Activated CD4-positive, alpha-beta memory T cell treated with anti-CD3 and anti-CD28 coated beads for 36 hours (primary cell): ENCODE measurements at regions not wholly inside any gene's neighbourhood (a gene's known extent, or its start where the extent isn't known, plus 50 kb on each side); places are given as distances from the start of the nearest gene placed in this dataset.

ENCODE experiments used
- CTCF ChIA-PET: fragments of 350-600 bp; sonication (Branson Sonifier 250); formaldehyde crosslinking; loops from one replicate; lab custom pipeline; 2021; ENCODE audit warnings: antibody characterized with exemption, inconsistent platforms; lab: Charles Lee
- POLR2A ChIA-PET: fragments of 350-600 bp; sonication (Branson Sonifier 250); formaldehyde crosslinking; loops from one replicate; lab custom pipeline; 2021; ENCODE audit warnings: antibody characterized with exemption; lab: Charles Lee
- DNase-seq: peaks from one replicate; pipeline ENCODE4 v3.0.0-alpha.2; 2020
- H3K27ac Mint-ChIP-seq: one replicate; pipeline ENCODE4 v1.8.0; 2021; ENCODE audit warnings: mixed read lengths
- H3K27me3 Mint-ChIP-seq: one replicate; pipeline ENCODE4 v1.8.0; 2021; ENCODE audit warnings: mixed read lengths
- H3K36me3 Mint-ChIP-seq: one replicate; pipeline ENCODE4 v1.8.0; 2021; ENCODE audit warnings: mixed read lengths
- H3K4me1 Mint-ChIP-seq: one replicate; pipeline ENCODE4 v1.8.0; 2021; ENCODE audit warnings: low read depth, mixed read lengths
- H3K4me3 Mint-ChIP-seq: one replicate; pipeline ENCODE4 v1.8.0; 2021; ENCODE audit warnings: mild to moderate bottlenecking, mixed read lengths
- H3K9me3 Mint-ChIP-seq: one replicate; pipeline ENCODE4 v1.8.0; 2021; ENCODE audit warnings: mixed read lengths
- intact Hi-C: fragments of 100-400 bp; cut with micrococcal nuclease; formaldehyde crosslinking; loops from one replicate; pipeline ENCODE4 v1.15.1; 2023

GRCh38 chr16:61596655-61597054, 439.6 kb downstream of the CDH8 start:
- no peak overlapping the region for H3K27ac Mint-ChIP-seq
- no peak for DNase-seq
- ChIA-PET POLR2A (no interaction called here), CTCF (no interaction called here)
- no peaks in the 10 kb centered on the region for H3K36me3 Mint-ChIP-seq
- intact Hi-C loops: no loop called here
- H3K4me3 Mint-ChIP-seq: no peak overlapping the region
- H3K4me1 Mint-ChIP-seq: no peaks in the 10 kb centered on the region
- H3K27me3 Mint-ChIP-seq: no peaks in the 10 kb centered on the region
- peaks cover 48% of the 10 kb centered on the region for H3K9me3 Mint-ChIP-seq

DNA sequence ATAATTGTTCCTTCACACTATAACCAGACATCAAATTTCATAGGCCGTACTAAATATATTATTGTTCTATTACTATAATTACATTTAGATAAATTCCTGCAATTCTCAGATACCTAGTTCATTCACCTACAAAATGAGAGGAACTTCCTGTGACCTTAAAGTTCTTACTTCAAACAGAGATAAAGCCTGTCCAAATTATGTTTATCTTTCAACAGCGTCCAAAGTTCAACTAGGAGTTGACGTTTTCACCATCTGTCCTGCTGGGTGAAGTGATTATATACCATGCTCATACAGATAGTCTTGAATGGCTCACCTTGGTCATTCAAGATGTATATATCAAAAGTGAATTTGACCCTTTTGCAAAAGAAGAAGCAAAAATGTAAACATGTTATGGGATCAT, 440.6 kb downstream of the CDH8 start:
- POLR2A ChIA-PET: no interaction called here
- intact Hi-C loops: no loop called here
- H3K4me1 Mint-ChIP-seq: no peaks in the 10 kb centered on the region
- H3K27ac Mint-ChIP-seq: no peak overlapping the region
- no peaks in the 10 kb centered on the region for H3K27me3 Mint-ChIP-seq
- no peak overlapping the region for H3K4me3 Mint-ChIP-seq
- DNase-seq: no peak
- CTCF ChIA-PET: no interaction called here
- no peaks in the 10 kb centered on the region for H3K36me3 Mint-ChIP-seq
- peaks cover 50% of the 10 kb centered on the region for H3K9me3 Mint-ChIP-seq

DNA sequence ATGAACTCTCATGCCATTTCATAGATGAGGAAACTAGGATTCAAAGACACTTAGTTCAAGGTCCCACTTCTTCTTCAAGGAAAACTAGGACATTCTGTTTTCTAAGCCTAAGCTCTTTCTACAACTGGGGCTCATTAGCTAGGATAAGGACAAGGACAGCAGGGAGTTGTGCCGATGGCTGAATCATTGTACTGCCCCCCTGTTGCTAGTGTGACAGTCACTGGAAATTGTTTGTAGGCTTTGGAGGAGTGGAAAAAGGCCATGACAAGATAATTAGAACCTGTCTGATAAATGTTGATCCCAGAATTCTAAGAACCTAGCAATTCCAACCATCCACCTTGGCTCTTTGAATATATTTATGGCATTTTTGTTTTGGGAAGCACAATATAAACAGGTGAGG, 445.7 kb downstream of the CDH8 start:
- no peak for DNase-seq
- H3K27me3 Mint-ChIP-seq: no peaks in the 10 kb centered on the region
- intact Hi-C loops: no loop called here
- CTCF ChIA-PET: no interaction called here
- H3K4me3 Mint-ChIP-seq: no peak overlapping the region
- peaks cover 45% of the 10 kb centered on the region for H3K9me3 Mint-ChIP-seq
- POLR2A ChIA-PET: no interaction called here
- H3K4me1 Mint-ChIP-seq: no peaks in the 10 kb centered on the region
- H3K27ac Mint-ChIP-seq: no peak overlapping the region
- no peaks in the 10 kb centered on the region for H3K36me3 Mint-ChIP-seq

DNA sequence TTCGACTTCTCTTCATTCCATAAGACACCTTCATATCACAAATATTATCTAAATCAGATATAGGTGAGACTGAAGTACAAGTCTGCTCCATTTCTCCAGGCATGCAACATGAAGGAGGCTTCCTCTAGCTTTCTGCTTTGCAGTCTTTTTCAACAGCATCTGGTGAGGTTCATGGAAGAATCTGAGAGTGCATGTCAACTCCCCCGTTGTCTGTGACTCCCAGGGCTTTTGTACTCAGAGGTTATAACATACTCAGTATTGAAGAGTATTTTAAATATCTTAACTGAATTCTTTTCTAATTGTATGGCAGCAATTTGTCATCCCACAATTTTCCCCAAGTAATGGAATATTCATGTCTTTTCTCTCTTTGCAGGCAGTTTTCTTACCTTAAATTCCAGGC, 448.7 kb downstream of the CDH8 start:
- ChIA-PET CTCF (no interaction called here), POLR2A (no interaction called here)
- no peak overlapping the region for H3K27ac Mint-ChIP-seq
- no peak overlapping the region for H3K4me3 Mint-ChIP-seq
- H3K27me3 Mint-ChIP-seq: no peaks in the 10 kb centered on the region
- H3K4me1 Mint-ChIP-seq: no peaks in the 10 kb centered on the region
- intact Hi-C loops: no loop called here
- no peak for DNase-seq
- H3K9me3 Mint-ChIP-seq: peaks cover 34% of the 10 kb centered on the region
- no peaks in the 10 kb centered on the region for H3K36me3 Mint-ChIP-seq

DNA sequence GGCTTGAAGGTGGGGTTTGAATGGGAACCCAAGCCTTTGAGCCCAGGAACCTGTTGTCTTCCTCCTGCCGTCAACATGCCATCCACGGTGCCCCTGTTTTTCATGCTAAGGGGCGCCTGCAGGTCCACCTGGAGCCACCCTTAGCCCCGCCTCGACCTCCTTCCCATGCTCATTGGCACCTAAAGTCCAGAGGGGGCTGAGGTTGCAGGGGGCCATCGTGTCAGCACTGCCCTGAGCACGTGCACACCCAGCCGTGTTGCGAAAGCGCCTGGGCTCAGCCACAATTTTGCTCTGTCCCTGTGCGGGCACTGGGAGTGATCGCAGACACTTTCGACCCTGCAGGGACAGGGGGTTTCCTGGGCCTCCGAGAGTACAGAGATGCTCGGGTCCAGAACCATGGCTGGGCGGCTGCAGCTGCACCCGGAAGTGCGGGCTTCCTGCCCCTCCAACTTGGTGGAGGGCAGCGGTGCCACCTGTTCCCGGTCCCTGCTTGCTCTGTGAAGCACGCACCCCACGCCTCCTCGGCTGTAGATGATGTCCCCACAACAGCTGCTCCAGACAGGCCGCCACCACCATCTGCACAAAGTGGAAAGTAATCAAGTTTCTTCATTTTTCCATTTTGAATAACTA, 454.7 kb downstream of the CDH8 start:
- no peak for DNase-seq
- Mint-ChIP-seq H3K4me3 (no peak overlapping the region), H3K27ac (no peak overlapping the region), H3K9me3 (peaks cover 24% of the 10 kb centered on the region), H3K27me3 (no peaks in the 10 kb centered on the region), H3K4me1 (no peaks in the 10 kb centered on the region), H3K36me3 (no peaks in the 10 kb centered on the region)
- intact Hi-C loops: no loop called here
- ChIA-PET CTCF (no interaction called here), POLR2A (no interaction called here)

- Mint-ChIP-seq H3K9me3 (peaks cover 32% of the 10 kb centered on the region), H3K4me3 (no peak overlapping the region), H3K27me3 (no peaks in the 10 kb centered on the region), H3K36me3 (no peaks in the 10 kb centered on the region), H3K27ac (no peak overlapping the region), H3K4me1 (no peaks in the 10 kb centered on the region)
- intact Hi-C loops: no loop called here
- CTCF ChIA-PET: no interaction called here
- POLR2A ChIA-PET: no interaction called here
- DNase-seq: no peak
Measured at GRCh38 chr16:61580579-61580978, 455.7 kb downstream of the CDH8 start.

- Mint-ChIP-seq H3K9me3 (peaks cover 34% of the 10 kb centered on the region), H3K36me3 (no peaks in the 10 kb centered on the region)
Measured at GRCh38 chr16:61579195-61579594, 457.0 kb downstream of the CDH8 start.

DNA sequence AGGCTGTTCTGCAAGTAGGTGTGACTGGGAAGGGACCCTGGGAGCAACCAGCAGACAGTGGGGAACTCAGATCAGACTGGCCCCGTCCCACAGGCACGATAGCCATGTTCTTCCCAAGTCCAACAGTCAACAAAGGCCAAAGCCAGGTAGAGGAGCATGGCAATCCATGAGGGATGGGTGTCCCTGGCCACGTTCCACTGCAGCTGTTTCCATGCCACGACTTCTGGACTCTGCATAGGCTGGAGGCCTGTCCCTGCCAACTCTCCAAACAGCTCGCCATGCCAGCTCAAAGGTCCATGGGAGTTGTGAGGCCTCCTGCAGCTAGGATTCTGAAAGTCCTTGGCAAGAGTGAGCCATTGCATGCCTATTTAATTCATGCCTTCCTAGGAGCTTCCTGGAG, 459.8 kb downstream of the CDH8 start:
- Mint-ChIP-seq H3K9me3 (peaks cover 45% of the 10 kb centered on the region), H3K27ac (no peak overlapping the region), H3K27me3 (no peaks in the 10 kb centered on the region), H3K36me3 (no peaks in the 10 kb centered on the region), H3K4me1 (no peaks in the 10 kb centered on the region), H3K4me3 (no peak overlapping the region)
- intact Hi-C loops: no loop called here
- ChIA-PET POLR2A (no interaction called here), CTCF (no interaction called here)
- DNase-seq: no peak

More at GRCh38 chr16:61579195-61579594, 457.0 kb downstream of the CDH8 start:
- ChIA-PET CTCF (no interaction called here), POLR2A (no interaction called here)
- no peaks in the 10 kb centered on the region for H3K4me1 Mint-ChIP-seq
- H3K27ac Mint-ChIP-seq: no peak overlapping the region
- no peaks in the 10 kb centered on the region for H3K27me3 Mint-ChIP-seq
- no peak for DNase-seq
- intact Hi-C loops: no loop called here
- no peak overlapping the region for H3K4me3 Mint-ChIP-seq

GRCh38 chr16:61575617-61576016, 460.6 kb downstream of the CDH8 start:
- no peak overlapping the region for H3K4me3 Mint-ChIP-seq
- H3K27ac Mint-ChIP-seq: no peak overlapping the region
- no peaks in the 10 kb centered on the region for H3K4me1 Mint-ChIP-seq
- intact Hi-C loops: no loop called here
- no peak for DNase-seq
- no peaks in the 10 kb centered on the region for H3K27me3 Mint-ChIP-seq
- ChIA-PET POLR2A (no interaction called here), CTCF (no interaction called here)
- H3K9me3 Mint-ChIP-seq: peaks cover 49% of the 10 kb centered on the region
- H3K36me3 Mint-ChIP-seq: no peaks in the 10 kb centered on the region

DNA sequence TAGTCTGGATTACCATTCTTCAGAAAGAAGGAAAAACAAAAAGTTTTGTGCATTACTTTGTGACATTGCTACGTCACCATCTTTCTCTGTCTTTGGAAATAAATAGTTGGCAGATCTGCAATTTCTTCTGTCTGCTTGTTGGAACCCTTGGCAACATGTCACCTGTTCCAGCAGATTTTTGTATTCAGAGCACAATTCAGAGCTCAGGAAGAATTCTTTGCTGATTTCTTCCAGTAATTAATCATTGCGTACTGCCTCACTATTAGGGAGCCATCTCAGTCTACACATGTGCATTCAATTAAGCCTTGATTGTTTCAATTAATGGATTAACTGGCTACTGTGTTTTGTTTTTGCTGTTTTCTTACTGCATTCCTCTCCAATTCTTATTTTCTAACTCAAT, 467.2 kb downstream of the CDH8 start:
- CTCF ChIA-PET: no interaction called here
- Mint-ChIP-seq H3K4me3 (no peak overlapping the region), H3K27ac (no peak overlapping the region), H3K9me3 (peaks cover 59% of the 10 kb centered on the region), H3K27me3 (no peaks in the 10 kb centered on the region), H3K4me1 (no peaks in the 10 kb centered on the region), H3K36me3 (no peaks in the 10 kb centered on the region)
- POLR2A ChIA-PET: no interaction called here
- intact Hi-C loops: no loop called here
- DNase-seq: no peak

DNA sequence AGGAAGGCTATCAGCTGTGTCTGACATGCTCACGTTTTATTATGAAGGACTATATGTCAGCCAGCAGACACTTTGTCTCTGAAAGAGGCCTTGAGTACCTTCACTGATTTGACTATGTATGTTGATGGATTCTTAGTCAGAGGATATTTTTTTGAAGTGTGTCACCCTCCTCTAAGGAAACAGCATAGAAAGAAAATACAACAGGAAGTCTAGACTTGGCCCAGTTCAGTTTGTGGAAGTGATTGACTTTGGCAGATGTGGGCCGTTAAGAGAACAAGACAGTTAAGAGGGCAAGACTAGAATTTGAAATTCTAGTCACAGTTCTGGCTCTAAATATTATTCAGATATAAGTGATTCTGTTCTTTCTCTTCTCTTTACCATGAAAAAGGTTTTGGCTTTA, 471.5 kb downstream of the CDH8 start:
- H3K9me3 Mint-ChIP-seq: peaks cover 58% of the 10 kb centered on the region
- no peaks in the 10 kb centered on the region for H3K27me3 Mint-ChIP-seq
- H3K36me3 Mint-ChIP-seq: no peaks in the 10 kb centered on the region
- H3K4me1 Mint-ChIP-seq: no peaks in the 10 kb centered on the region
- H3K4me3 Mint-ChIP-seq: no peak overlapping the region
- DNase-seq: no peak
- ChIA-PET CTCF (no interaction called here), POLR2A (no interaction called here)
- H3K27ac Mint-ChIP-seq: no peak overlapping the region
- intact Hi-C loops: no loop called here

DNA sequence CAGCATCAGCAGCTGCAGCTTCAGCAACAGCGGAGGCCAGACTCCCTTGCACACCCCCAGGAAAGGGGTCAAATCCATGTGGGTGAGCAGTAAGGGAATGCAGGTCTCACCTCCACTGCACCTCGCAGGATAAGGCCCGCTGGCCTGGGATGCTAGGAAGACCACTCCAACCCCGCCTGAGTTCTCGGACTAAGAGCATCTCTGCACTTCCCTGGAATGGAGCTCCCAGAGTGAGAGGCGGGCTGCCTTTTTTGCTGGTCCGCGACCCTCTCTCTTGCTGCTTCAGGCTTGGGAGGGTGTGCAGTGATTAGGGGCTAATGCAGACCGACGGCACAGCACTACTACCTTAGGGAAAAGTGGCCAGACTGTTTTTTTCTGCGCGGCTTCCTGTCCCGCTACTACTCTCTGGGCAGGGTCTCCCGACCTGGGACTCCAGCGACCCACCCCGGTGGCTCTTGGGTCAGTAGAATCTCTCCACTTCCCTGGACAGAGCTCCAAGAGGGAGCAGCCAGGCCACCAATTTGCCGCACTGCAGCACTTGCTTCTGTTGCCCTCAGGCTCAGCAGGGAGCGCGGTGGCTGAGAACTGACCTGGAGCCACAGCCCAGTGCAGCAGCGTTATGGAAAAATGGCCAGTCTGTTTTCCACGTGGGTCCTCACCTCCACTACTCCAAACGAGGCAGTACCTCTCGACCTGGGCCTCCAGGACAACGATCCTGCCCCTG, 480.4 kb downstream of the CDH8 start:
- no peaks in the 10 kb centered on the region for H3K27me3 Mint-ChIP-seq
- H3K36me3 Mint-ChIP-seq: no peaks in the 10 kb centered on the region
- no peak for DNase-seq
- ChIA-PET CTCF (no interaction called here), POLR2A (no interaction called here)
- no peak overlapping the region for H3K4me3 Mint-ChIP-seq
- no peak overlapping the region for H3K27ac Mint-ChIP-seq
- H3K9me3 Mint-ChIP-seq: peaks cover 28% of the 10 kb centered on the region
- intact Hi-C loops: no loop called here
- H3K4me1 Mint-ChIP-seq: no peaks in the 10 kb centered on the region

DNA sequence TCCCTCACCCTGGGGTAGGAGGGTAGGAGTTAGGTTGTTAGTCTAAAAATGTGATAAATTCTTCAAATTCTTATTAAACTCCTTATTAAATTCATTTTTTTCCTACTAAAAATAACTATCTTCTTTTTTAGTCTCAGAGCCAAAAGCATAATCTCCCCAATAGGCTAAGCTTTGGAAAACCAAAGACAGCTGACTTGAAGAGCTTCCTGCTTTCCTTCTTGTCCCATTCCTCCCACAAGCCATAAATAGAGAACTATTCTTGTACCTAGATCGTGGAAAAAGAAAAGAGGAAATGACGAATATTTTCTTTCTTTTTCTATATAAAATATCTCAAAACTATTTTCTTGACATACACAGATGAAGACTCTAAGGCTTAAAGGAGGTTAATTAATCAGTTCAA, 486.9 kb downstream of the CDH8 start:
- peaks cover 20% of the 10 kb centered on the region for H3K9me3 Mint-ChIP-seq
- H3K27me3 Mint-ChIP-seq: no peaks in the 10 kb centered on the region
- ChIA-PET CTCF (no interaction called here), POLR2A (no interaction called here)
- intact Hi-C loops: no loop called here
- no peaks in the 10 kb centered on the region for H3K36me3 Mint-ChIP-seq
- H3K4me1 Mint-ChIP-seq: no peaks in the 10 kb centered on the region
- H3K4me3 Mint-ChIP-seq: no peak overlapping the region
- DNase-seq: no peak
- H3K27ac Mint-ChIP-seq: no peak overlapping the region
